ENCODE measurements at regions not wholly inside any gene's neighbourhood (a gene's known extent, or its start where the extent isn't known, plus 50 kb on each side); places are given as distances from the start of the nearest gene placed in this dataset.
A peak's percentile ranks its signal among the peaks of the same experiment; 100 is the strongest.

DNA sequence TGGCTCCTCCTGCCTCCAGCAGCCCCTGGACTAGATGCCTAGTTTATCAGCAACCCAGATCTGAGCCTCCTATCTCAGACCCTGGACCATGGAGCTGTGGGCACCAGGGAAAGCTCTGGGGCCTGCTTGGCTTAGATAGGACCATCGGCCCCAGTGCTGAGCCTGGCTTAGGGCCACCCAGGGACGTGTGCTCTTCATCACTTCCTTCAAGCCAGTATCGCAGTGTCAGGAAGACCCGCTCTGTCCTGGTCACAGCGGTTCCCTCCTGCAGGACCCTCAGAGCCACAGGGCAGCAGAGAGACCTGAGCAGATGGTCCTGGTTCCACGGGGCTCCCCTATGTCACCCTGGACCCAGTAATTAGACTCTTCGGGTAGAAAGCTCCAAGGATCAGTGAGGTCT, 105.7 kb upstream of the FAM20C start:
- no peak; a peak in 1 of 6 replicates for ATAC-seq
- no peaks in the 10 kb centered on the region for H3K9me3 ChIP-seq
- CTCF ChIA-PET: interaction anchor here (1.2 to 2.2 kb wide), 2 partner anchors 10 to 22 kb away, joined by 4 to 5 read pairs; no protein-coding TSS in a partner anchor

DNA sequence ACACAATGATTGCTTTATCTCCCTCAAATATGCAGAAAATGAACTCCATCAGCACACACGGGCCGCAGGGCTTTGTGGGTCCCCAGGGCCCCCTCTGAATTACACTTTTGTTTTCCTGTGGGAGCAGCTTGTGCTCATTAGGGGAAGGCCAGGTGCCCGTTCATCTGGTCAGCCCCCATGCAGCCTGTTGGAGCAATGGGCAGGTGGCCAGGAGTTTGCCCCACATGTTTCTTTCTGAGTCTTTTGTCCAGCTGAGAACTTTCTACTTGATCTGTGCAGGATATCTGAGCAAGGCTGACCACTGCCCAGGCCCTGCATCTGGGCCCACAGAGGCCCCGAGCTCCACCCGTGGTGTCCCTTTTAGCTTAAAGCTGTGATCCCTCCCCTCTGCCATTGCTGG, 105.3 kb upstream of the FAM20C start:
- no peak overlapping the region for H3K27ac ChIP-seq
- no peak overlapping the region for H3K4me2 ChIP-seq
- no peak for TF ChIP-seq FOSL2 (IDR thresholded peaks at IDR 0.05)
- no peak for TF ChIP-seq FOSL2 (CRISPR knock-in tag; IDR thresholded peaks at IDR 0.05)
- ChIA-PET CTCF (interaction anchor here (0.6 to 2.2 kb wide), 2 partner anchors 22 to 170 kb away, joined by 3 to 5 read pairs; no protein-coding TSS in a partner anchor), POLR2A (no interaction called here)
- WGBS (ENCODE audit: missing lambda C conversion rate): 84% methylated on average over 5 of the region's 5 CpGs
- H3K4me1 ChIP-seq: peaks cover 9% of the 10 kb centered on the region; the same call in 2 of the 3 replicates
- DNase-seq (ENCODE audit: low read depth in 1 of 2, low spot score in 1 of 2) (no peak), ATAC-seq (no peak), FAIRE-seq (no peak)
- no peaks in the 10 kb centered on the region for H3K9me3 ChIP-seq
- no peak overlapping the region for H3K4me3 ChIP-seq

More for the DNA sequence above, 105.7 kb upstream of the FAM20C start:
- FAIRE-seq (no peak), DNase-seq (ENCODE audit: low read depth in 1 of 2, low spot score in 1 of 2) (no peak)
- TF ChIP-seq KDM1A (IDR thresholded peaks at IDR 0.05; ENCODE audit: low read depth) (no peak), MAFK (IDR thresholded peaks at IDR 0.05; ENCODE audit: partially characterized antibody) (no peak), EP300 (IDR thresholded peaks at IDR 0.05) (no peak)
- TF ChIP-seq, protein P1, sequence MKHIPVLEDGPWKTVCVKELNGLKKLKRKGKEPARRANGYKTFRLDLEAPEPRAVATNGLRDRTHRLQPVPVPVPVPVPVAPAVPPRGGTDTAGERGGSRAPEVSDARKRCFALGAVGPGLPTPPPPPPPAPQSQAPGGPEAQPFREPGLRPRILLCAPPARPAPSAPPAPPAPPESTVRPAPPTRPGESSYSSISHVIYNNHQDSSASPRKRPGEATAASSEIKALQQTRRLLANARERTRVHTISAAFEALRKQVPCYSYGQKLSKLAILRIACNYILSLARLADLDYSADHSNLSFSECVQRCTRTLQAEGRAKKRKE (CRISPR knock-in tag; IDR thresholded peaks at IDR 0.05; ENCODE audit: low read depth): no peak
- Histone ChIP-seq H3K4me1 (peaks cover 9% of the 10 kb centered on the region; the same call in 2 of the 3 replicates), H3K4me3 (no peak overlapping the region), H3K27ac (no peak overlapping the region), H3K4me2 (no peak overlapping the region)
- POLR2A ChIA-PET: no interaction called here
- 66% methylated on average over 7 of the region's 7 CpGs for WGBS (ENCODE audit: missing lambda C conversion rate)

DNA sequence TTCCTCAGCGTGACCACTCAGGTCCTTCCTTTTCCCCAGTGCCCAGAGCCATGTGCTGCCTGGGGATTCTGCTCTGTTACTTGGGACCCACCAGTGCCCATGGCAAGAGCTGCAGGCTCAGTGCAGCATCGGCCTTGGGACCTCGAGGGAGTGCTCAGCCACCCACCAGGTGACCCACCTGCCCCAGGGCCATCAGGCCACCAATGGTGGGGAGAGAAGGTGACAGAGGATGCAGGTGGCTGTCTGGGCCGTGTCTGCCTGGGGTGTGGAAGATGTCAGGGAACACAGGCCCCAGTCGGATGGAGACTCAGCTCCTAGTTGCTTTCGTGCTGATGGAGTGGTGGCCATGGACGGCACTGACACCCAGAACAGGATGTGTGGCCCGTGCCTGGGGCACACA, 104.7 kb upstream of the FAM20C start:
- ChIA-PET POLR2A (no interaction called here), CTCF (interaction anchor here (0.6 to 2.2 kb wide), 3 partner anchors 9 to 169 kb away, joined by 3 to 5 read pairs (median 3); no protein-coding TSS in a partner anchor)
- no peak for FAIRE-seq
- Histone ChIP-seq H3K4me3 (no peak overlapping the region), H3K27ac (no peak overlapping the region), H3K9me3 (no peaks in the 10 kb centered on the region), H3K4me1 (peaks cover 9% of the 10 kb centered on the region; the same call in 2 of the 3 replicates), H3K4me2 (no peak overlapping the region)
- TF ChIP-seq HOXA7 (CRISPR knock-in tag; IDR thresholded peaks at IDR 0.05): no peak
- TF ChIP-seq, protein P2, sequence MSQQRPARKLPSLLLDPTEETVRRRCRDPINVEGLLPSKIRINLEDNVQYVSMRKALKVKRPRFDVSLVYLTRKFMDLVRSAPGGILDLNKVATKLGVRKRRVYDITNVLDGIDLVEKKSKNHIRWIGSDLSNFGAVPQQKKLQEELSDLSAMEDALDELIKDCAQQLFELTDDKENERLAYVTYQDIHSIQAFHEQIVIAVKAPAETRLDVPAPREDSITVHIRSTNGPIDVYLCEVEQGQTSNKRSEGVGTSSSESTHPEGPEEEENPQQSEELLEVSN (IDR thresholded peaks at IDR 0.05; ENCODE audit: borderline replicate concordance, low read depth): no peak
- no peak for TF ChIP-seq KDM5A (IDR thresholded peaks at IDR 0.05)
- no peak for TF ChIP-seq ZSCAN20 (CRISPR knock-in tag; IDR thresholded peaks at IDR 0.05)
- DNase-seq (ENCODE audit: low read depth in 1 of 2, low spot score in 1 of 2): no peak
- WGBS (ENCODE audit: missing lambda C conversion rate): 75% methylated on average over 7 of the region's 8 CpGs
- no peak for ATAC-seq

DNA sequence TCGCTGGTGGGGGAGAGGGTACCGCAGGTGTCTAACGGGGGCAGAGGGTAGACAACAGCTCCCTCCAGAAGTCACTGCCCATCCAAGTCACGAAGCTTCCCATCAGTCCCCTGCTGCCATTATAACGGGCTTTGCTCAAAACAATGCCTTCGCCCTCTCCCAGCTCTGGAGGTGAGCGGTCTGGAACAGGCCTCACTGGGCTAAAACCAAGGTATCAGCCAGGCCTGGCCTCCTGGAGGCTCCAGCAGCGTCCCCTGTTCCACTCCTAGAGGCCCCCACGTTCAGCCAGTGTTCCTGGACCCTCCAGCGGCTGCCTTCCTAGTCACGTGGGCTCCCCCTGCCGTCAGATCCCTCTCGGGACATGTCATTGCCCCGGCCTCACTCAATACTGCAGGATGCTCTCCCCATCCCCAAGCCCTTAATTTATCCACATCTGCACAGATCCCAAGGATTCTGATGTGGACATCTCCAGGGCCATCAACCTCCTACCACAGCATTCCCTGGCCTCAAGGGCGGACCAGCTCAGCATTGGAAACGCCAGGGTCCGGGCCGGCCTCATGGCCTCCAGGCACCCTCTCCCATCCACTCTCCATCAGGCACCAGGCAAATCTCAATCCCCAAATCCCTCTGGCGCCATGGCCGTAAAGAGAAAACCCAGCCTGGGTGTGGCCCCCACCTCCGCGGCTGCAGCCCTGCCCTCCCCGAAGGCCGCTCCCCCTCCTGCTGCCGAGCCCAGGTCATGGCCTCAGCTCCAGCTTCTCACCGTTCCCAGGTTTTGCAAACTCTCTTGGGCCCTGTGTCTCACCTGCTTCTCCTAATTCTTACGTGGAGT, 104.1 kb upstream of the FAM20C start:
- ChIA-PET CTCF (interaction anchor here (1.2 to 2.2 kb wide), 2 partner anchors 8 to 24 kb away, joined by 3 to 5 read pairs; no protein-coding TSS in a partner anchor), POLR2A (no interaction called here)
- TF ChIP-seq, protein P3, sequence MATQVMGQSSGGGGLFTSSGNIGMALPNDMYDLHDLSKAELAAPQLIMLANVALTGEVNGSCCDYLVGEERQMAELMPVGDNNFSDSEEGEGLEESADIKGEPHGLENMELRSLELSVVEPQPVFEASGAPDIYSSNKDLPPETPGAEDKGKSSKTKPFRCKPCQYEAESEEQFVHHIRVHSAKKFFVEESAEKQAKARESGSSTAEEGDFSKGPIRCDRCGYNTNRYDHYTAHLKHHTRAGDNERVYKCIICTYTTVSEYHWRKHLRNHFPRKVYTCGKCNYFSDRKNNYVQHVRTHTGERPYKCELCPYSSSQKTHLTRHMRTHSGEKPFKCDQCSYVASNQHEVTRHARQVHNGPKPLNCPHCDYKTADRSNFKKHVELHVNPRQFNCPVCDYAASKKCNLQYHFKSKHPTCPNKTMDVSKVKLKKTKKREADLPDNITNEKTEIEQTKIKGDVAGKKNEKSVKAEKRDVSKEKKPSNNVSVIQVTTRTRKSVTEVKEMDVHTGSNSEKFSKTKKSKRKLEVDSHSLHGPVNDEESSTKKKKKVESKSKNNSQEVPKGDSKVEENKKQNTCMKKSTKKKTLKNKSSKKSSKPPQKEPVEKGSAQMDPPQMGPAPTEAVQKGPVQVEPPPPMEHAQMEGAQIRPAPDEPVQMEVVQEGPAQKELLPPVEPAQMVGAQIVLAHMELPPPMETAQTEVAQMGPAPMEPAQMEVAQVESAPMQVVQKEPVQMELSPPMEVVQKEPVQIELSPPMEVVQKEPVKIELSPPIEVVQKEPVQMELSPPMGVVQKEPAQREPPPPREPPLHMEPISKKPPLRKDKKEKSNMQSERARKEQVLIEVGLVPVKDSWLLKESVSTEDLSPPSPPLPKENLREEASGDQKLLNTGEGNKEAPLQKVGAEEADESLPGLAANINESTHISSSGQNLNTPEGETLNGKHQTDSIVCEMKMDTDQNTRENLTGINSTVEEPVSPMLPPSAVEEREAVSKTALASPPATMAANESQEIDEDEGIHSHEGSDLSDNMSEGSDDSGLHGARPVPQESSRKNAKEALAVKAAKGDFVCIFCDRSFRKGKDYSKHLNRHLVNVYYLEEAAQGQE (IDR thresholded peaks at IDR 0.05): no peak
- peak in 1 of 2 experiments; percentile 11; a peak in 1 of 5 replicates for TF ChIP-seq RAD21 (conservative IDR thresholded peaks at IDR 0.05 in 1 of 2, IDR thresholded peaks at IDR 0.05 in 1 of 2)
- Histone ChIP-seq H3K4me3 (no peak overlapping the region), H3K27ac (peak overlapping the region in 1 of 2 experiments; percentile 62; a peak in 1 of 6 replicates), H3K4me1 (peaks cover 9% of the 10 kb centered on the region; the same call in 2 of the 3 replicates), H3K9me3 (no peaks in the 10 kb centered on the region), H3K4me2 (no peak overlapping the region)
- FAIRE-seq (no peak), DNase-seq (ENCODE audit: low read depth in 1 of 2, low spot score in 1 of 2) (no peak), ATAC-seq (peak in 1 of 2 experiments; percentile 37; a peak in 2 of 6 replicates)
- WGBS (ENCODE audit: missing lambda C conversion rate): 83% methylated on average over 26 of the region's 27 CpGs
